ENCODE measurements at regions not wholly inside any gene's neighbourhood (a gene's known extent, or its start where the extent isn't known, plus 50 kb on each side); places are given as distances from the start of the nearest gene placed in this dataset.

- no peak overlapping the region for H3K27ac ChIP-seq
- Mint-ChIP-seq H3K27ac (no peak overlapping the region), H3K36me3 (no peaks in the 10 kb centered on the region), H3K9me3 (no peaks in the 10 kb centered on the region), H3K4me3 (no peak overlapping the region), H3K4me1 (no peaks in the 10 kb centered on the region), H3K27me3 (ENCODE audit: insufficient read depth, low read depth) (no peaks in the 10 kb centered on the region)
- H3F3A ChIP-seq (ENCODE audit: low read depth): no peaks in the 10 kb centered on the region
- no peaks in the 10 kb centered on the region for H3K4me1 ChIP-seq
- no peaks in the 10 kb centered on the region for H3K9me3 ChIP-seq (ENCODE audit: low read depth)
- H3K4me3 ChIP-seq: no peak overlapping the region
- H3K36me3 ChIP-seq: no peaks in the 10 kb centered on the region
- no peak overlapping the region for H2AFZ ChIP-seq (replicated peaks)
- no peak for TF ChIP-seq EZH2phosphoT487 (IDR thresholded peaks at IDR 0.05)
- TF ChIP-seq EZH2 (IDR thresholded peaks at IDR 0.05): no peak
- TF ChIP-seq CTCF (IDR thresholded peaks at IDR 0.05): no peak
- DNase-seq (ENCODE audit: low spot score): no peak
- no peaks in the 10 kb centered on the region for H3K27me3 ChIP-seq
- H3K4me2 ChIP-seq: no peak overlapping the region
- H4K20me1 ChIP-seq (ENCODE audit: low read depth): no peaks in the 10 kb centered on the region
- no peaks in the 10 kb centered on the region for H3K79me2 ChIP-seq (ENCODE audit: low read depth)
- H3K9ac ChIP-seq: no peak overlapping the region
Observed at GRCh38 chr7:26919906-26920493, 55.6 kb upstream of the SKAP2 start.

GRCh38 chr7:26918241-26918640 lies 53.9 kb upstream of the SKAP2 start:
- Histone ChIP-seq H3K9ac (no peak overlapping the region), H3K4me3 (no peak overlapping the region), H3K4me2 (no peak overlapping the region), H2AFZ (replicated peaks) (no peak overlapping the region), H3K79me2 (ENCODE audit: low read depth) (no peaks in the 10 kb centered on the region), H3K36me3 (no peaks in the 10 kb centered on the region), H3K9me3 (ENCODE audit: low read depth) (no peaks in the 10 kb centered on the region), H3F3A (ENCODE audit: low read depth) (no peaks in the 10 kb centered on the region), H4K20me1 (ENCODE audit: low read depth) (no peaks in the 10 kb centered on the region), H3K27ac (no peak overlapping the region), H3K4me1 (no peaks in the 10 kb centered on the region), H3K27me3 (no peaks in the 10 kb centered on the region)
- DNase-seq (ENCODE audit: low spot score): no peak
- Mint-ChIP-seq H3K36me3 (no peaks in the 10 kb centered on the region), H3K9me3 (no peaks in the 10 kb centered on the region), H3K4me1 (no peaks in the 10 kb centered on the region), H3K27me3 (ENCODE audit: insufficient read depth, low read depth) (peaks cover 2% of the 10 kb centered on the region), H3K4me3 (no peak overlapping the region), H3K27ac (no peak overlapping the region)
- TF ChIP-seq EZH2phosphoT487 (IDR thresholded peaks at IDR 0.05): no peak
- no peak for TF ChIP-seq EZH2 (IDR thresholded peaks at IDR 0.05)

- no peak overlapping the region for H3K9ac ChIP-seq
- Mint-ChIP-seq H3K9me3 (no peaks in the 10 kb centered on the region), H3K27me3 (ENCODE audit: insufficient read depth, low read depth) (peaks cover 2% of the 10 kb centered on the region), H3K27ac (no peak overlapping the region), H3K36me3 (no peaks in the 10 kb centered on the region), H3K4me3 (no peak overlapping the region), H3K4me1 (no peaks in the 10 kb centered on the region)
- no peaks in the 10 kb centered on the region for H3K36me3 ChIP-seq
- H3K4me2 ChIP-seq: no peak overlapping the region
- no peak overlapping the region for H2AFZ ChIP-seq (replicated peaks)
- no peaks in the 10 kb centered on the region for H3K27me3 ChIP-seq
- DNase-seq (ENCODE audit: low spot score): no peak
- no peaks in the 10 kb centered on the region for H4K20me1 ChIP-seq (ENCODE audit: low read depth)
- H3K79me2 ChIP-seq (ENCODE audit: low read depth): no peaks in the 10 kb centered on the region
- no peaks in the 10 kb centered on the region for H3F3A ChIP-seq (ENCODE audit: low read depth)
- no peak for TF ChIP-seq EZH2phosphoT487 (IDR thresholded peaks at IDR 0.05)
- TF ChIP-seq EZH2 (IDR thresholded peaks at IDR 0.05): no peak
- no peak for TF ChIP-seq CTCF (IDR thresholded peaks at IDR 0.05)
- H3K27ac ChIP-seq: no peak overlapping the region
- no peaks in the 10 kb centered on the region for H3K9me3 ChIP-seq (ENCODE audit: low read depth)
- H3K4me1 ChIP-seq: no peaks in the 10 kb centered on the region
- no peak overlapping the region for H3K4me3 ChIP-seq
Observed at GRCh38 chr7:26916779-26917320, 52.5 kb upstream of the SKAP2 start.

GRCh38 chr7:26916336-26916735 lies 51.9 kb upstream of the SKAP2 start:
- Mint-ChIP-seq H3K36me3 (no peaks in the 10 kb centered on the region), H3K4me1 (no peaks in the 10 kb centered on the region), H3K27me3 (ENCODE audit: insufficient read depth, low read depth) (peaks cover 2% of the 10 kb centered on the region), H3K27ac (no peak overlapping the region), H3K4me3 (no peak overlapping the region), H3K9me3 (no peaks in the 10 kb centered on the region)
- no peaks in the 10 kb centered on the region for H3K9me3 ChIP-seq (ENCODE audit: low read depth)
- H3K36me3 ChIP-seq: no peaks in the 10 kb centered on the region
- no peaks in the 10 kb centered on the region for H3K27me3 ChIP-seq
- no peaks in the 10 kb centered on the region for H3K4me1 ChIP-seq
- H3K4me3 ChIP-seq: no peak overlapping the region
- H3K27ac ChIP-seq: no peak overlapping the region
- no peak overlapping the region for H3K4me2 ChIP-seq
- H3K9ac ChIP-seq: no peak overlapping the region
- H4K20me1 ChIP-seq (ENCODE audit: low read depth): no peaks in the 10 kb centered on the region
- no peak for DNase-seq (ENCODE audit: low spot score)
- no peaks in the 10 kb centered on the region for H3K79me2 ChIP-seq (ENCODE audit: low read depth)
- H2AFZ ChIP-seq (replicated peaks): no peak overlapping the region
- no peaks in the 10 kb centered on the region for H3F3A ChIP-seq (ENCODE audit: low read depth)
- TF ChIP-seq EZH2phosphoT487 (IDR thresholded peaks at IDR 0.05) (no peak), CTCF (IDR thresholded peaks at IDR 0.05) (no peak), EZH2 (IDR thresholded peaks at IDR 0.05) (no peak)
